ENCODE measurements at regions not wholly inside any gene's neighbourhood (a gene's known extent, or its start where the extent isn't known, plus 50 kb on each side); places are given as distances from the start of the nearest gene placed in this dataset.
"Not testable (repeated sequence)": the region's sequence is repeated elsewhere in the genome, so short reads cannot be mapped to it uniquely, and the experiment has no call there.

DNA sequence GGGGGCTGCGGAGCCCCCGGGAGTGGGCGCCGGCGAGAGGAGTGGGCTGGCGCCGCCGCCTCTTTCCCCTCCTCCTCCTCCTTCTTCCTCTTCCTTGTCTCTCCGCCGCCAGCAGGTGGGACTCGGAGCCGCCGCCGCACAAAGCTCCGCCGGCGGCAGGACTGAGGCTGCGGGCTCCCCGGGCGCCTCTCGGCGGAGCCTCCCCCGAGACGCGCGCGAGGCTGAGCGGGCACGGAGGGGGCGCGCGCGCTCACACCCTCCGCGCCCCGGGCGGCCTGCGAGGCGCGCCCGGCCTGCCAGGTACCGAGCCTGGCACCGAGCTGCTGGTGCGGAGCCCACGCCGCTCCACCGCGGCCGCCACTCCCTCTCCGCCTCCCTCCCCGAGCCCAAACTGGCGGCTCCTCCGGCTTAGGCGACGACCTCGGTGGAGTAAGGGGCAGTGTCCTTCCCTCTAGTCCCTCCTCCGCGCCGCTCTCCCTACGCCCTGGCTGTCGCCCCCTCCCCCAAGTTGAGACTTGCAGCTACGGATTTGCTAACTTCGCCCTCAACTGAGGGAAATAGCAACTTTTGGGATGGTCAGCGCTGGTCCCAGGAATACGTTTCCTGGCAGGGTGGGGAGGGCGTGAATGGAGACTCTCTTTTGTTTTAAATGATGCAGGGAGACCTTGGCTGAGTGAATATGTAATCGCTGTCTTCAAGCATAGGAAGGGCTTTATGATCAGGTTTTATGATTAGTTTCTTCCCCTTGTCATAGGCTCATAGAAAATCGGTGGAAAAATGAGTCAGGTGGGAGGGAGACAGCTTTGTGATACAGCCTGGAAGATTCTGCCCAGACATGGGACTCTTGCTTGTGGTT is 199.5 kb upstream of the CAND1 start:
- Histone ChIP-seq H3K4me1 (ENCODE audit: control insufficient read depth, insufficient read depth, low read length) (no peaks in the 10 kb centered on the region), H3K36me3 (ENCODE audit: control insufficient read depth, insufficient read depth, low read length) (no peaks in the 10 kb centered on the region), H3K9ac (ENCODE audit: low read length) (no peak overlapping the region), H3K27me3 (ENCODE audit: control insufficient read depth, insufficient read depth, low read length) (no peaks in the 10 kb centered on the region), H3K27ac (ENCODE audit: low read depth, low read length) (peak overlapping the region; percentile 24), H3K4me3 (ENCODE audit: low read length) (peak overlapping the region; percentile 84)

DNA sequence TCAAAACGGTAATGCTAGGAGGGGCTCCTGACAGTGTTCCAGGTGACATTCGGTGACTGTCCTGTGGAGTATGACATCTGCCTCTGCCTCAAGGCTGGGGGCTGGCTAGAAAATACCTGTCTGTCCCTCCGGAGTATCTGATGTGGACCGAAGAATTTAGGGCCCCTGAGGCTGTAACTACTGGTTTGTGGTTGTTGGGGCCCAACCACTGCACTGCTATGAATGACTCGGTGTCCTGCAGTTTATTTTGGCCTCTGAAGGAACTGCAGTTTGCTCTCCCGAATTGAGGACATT is 198.9 kb upstream of the CAND1 start:
- H3K4me1 ChIP-seq (ENCODE audit: control insufficient read depth, insufficient read depth, low read length): no peaks in the 10 kb centered on the region
- no peaks in the 10 kb centered on the region for H3K27me3 ChIP-seq (ENCODE audit: control insufficient read depth, insufficient read depth, low read length)
- H3K27ac ChIP-seq (ENCODE audit: low read depth, low read length): no peak overlapping the region
- peak overlapping the region; percentile 84 for H3K4me3 ChIP-seq (ENCODE audit: low read length)
- H3K36me3 ChIP-seq (ENCODE audit: control insufficient read depth, insufficient read depth, low read length): no peaks in the 10 kb centered on the region
- no peak overlapping the region for H3K9ac ChIP-seq (ENCODE audit: low read length)

DNA sequence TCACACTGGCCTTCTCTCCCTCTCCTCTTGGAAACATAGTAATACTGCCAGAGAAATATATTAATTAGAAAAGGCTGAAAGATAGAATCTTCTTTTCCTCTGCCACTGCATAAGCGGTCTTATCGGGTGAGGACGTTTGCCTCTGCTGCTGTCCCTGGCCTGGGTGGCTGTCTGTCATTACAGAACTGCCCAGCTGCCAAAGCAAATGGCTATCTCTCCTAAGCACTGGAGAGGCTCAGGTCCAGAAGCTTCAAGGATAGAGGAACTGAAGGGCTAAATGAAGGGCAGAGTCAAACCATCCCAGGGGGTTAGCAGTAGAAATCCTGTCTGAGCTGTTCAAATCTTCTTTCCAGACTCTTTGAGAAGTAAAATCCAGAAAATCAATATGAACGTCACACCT is 198.6 kb upstream of the CAND1 start:
- H3K27ac ChIP-seq (ENCODE audit: low read depth, low read length): no peak overlapping the region
- H3K27me3 ChIP-seq (ENCODE audit: control insufficient read depth, insufficient read depth, low read length): no peaks in the 10 kb centered on the region
- H3K4me1 ChIP-seq (ENCODE audit: control insufficient read depth, insufficient read depth, low read length): no peaks in the 10 kb centered on the region
- H3K36me3 ChIP-seq (ENCODE audit: control insufficient read depth, insufficient read depth, low read length): no peaks in the 10 kb centered on the region
- no peak overlapping the region for H3K4me3 ChIP-seq (ENCODE audit: low read length)
- no peak overlapping the region for H3K9ac ChIP-seq (ENCODE audit: low read length)

- H3K27me3 ChIP-seq (ENCODE audit: control insufficient read depth, insufficient read depth, low read length); H3K27ac ChIP-seq (ENCODE audit: low read depth, low read length); H3K4me3 ChIP-seq (ENCODE audit: low read length); H3K9ac ChIP-seq (ENCODE audit: low read length); H3K4me1 ChIP-seq (ENCODE audit: control insufficient read depth, insufficient read depth, low read length); H3K36me3 ChIP-seq (ENCODE audit: control insufficient read depth, insufficient read depth, low read length): not testable (repeated sequence)
Measured at GRCh38 chr12:67072281-67072680, 196.9 kb upstream of the CAND1 start.

- Histone ChIP-seq H3K9ac (ENCODE audit: low read length) (no peak overlapping the region), H3K27ac (ENCODE audit: low read depth, low read length) (no peak overlapping the region), H3K27me3 (ENCODE audit: control insufficient read depth, insufficient read depth, low read length) (no peaks in the 10 kb centered on the region), H3K36me3 (ENCODE audit: control insufficient read depth, insufficient read depth, low read length) (no peaks in the 10 kb centered on the region), H3K4me1 (ENCODE audit: control insufficient read depth, insufficient read depth, low read length) (no peaks in the 10 kb centered on the region), H3K4me3 (ENCODE audit: low read length) (no peak overlapping the region)
Measured at GRCh38 chr12:67073336-67073735, 195.8 kb upstream of the CAND1 start.

GRCh38 chr12:67074072-67074471 is 195.1 kb upstream of the CAND1 start:
- Histone ChIP-seq H3K27me3 (ENCODE audit: control insufficient read depth, insufficient read depth, low read length) (no peaks in the 10 kb centered on the region), H3K4me3 (ENCODE audit: low read length) (no peak overlapping the region), H3K9ac (ENCODE audit: low read length) (no peak overlapping the region), H3K4me1 (ENCODE audit: control insufficient read depth, insufficient read depth, low read length) (no peaks in the 10 kb centered on the region), H3K36me3 (ENCODE audit: control insufficient read depth, insufficient read depth, low read length) (no peaks in the 10 kb centered on the region), H3K27ac (ENCODE audit: low read depth, low read length) (no peak overlapping the region)

GRCh38 chr12:67077617-67078016 is 191.5 kb upstream of the CAND1 start:
- no peaks in the 10 kb centered on the region for H3K36me3 ChIP-seq (ENCODE audit: control insufficient read depth, insufficient read depth, low read length)
- no peaks in the 10 kb centered on the region for H3K27me3 ChIP-seq (ENCODE audit: control insufficient read depth, insufficient read depth, low read length)
- H3K4me3 ChIP-seq (ENCODE audit: low read length): no peak overlapping the region
- H3K27ac ChIP-seq (ENCODE audit: low read depth, low read length): no peak overlapping the region
- no peaks in the 10 kb centered on the region for H3K4me1 ChIP-seq (ENCODE audit: control insufficient read depth, insufficient read depth, low read length)
- no peak overlapping the region for H3K9ac ChIP-seq (ENCODE audit: low read length)

DNA sequence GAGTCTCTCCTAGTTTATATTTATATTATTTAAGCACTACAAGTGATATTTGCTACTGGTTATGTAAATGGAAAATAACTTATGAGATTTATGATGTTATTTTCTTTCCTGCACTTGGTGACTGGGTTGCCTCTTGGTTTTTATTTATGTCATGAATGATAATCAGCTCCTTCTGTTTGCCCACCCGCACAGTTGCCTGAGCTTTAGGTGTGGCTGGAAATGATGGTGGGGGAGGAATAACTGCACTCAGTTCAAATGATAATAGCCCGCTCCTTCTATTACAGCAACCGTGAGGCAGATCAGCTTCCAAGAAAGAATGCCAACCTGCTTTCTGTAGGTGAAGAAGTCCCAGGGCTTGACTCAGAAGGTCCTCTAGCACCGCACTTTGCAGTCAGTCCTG is 190.2 kb upstream of the CAND1 start:
- Histone ChIP-seq H3K27me3 (ENCODE audit: control insufficient read depth, insufficient read depth, low read length) (no peaks in the 10 kb centered on the region), H3K4me3 (ENCODE audit: low read length) (no peak overlapping the region), H3K9ac (ENCODE audit: low read length) (no peak overlapping the region), H3K36me3 (ENCODE audit: control insufficient read depth, insufficient read depth, low read length) (no peaks in the 10 kb centered on the region), H3K4me1 (ENCODE audit: control insufficient read depth, insufficient read depth, low read length) (no peaks in the 10 kb centered on the region), H3K27ac (ENCODE audit: low read depth, low read length) (no peak overlapping the region)

- H3K4me1 ChIP-seq (ENCODE audit: control insufficient read depth, insufficient read depth, low read length): no peaks in the 10 kb centered on the region
- no peaks in the 10 kb centered on the region for H3K27me3 ChIP-seq (ENCODE audit: control insufficient read depth, insufficient read depth, low read length)
- H3K9ac ChIP-seq (ENCODE audit: low read length): no peak overlapping the region
- H3K4me3 ChIP-seq (ENCODE audit: low read length): no peak overlapping the region
- H3K36me3 ChIP-seq (ENCODE audit: control insufficient read depth, insufficient read depth, low read length): no peaks in the 10 kb centered on the region
- no peak overlapping the region for H3K27ac ChIP-seq (ENCODE audit: low read depth, low read length)
Measured at GRCh38 chr12:67080637-67081036, 188.5 kb upstream of the CAND1 start.

DNA sequence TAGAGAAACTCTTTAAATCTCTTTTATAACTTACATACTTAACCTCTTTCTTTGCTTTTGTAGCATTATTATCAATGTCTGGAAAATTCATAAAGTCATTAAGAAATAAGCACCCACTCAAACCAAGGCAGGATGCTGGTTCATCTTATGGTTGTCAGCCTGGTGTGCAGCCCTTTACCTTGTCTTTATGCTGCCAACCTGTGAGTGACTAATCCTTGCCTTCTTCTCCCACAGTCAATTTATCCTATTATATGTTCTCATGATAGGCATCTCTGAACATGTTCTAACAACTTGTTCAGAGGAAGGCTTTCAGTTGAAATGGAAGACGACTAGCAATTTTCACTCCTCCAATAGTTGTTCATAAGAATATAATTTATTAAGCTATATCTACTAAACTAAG is 186.9 kb upstream of the CAND1 start:
- H3K27me3 ChIP-seq (ENCODE audit: control insufficient read depth, insufficient read depth, low read length): no peaks in the 10 kb centered on the region

DNA sequence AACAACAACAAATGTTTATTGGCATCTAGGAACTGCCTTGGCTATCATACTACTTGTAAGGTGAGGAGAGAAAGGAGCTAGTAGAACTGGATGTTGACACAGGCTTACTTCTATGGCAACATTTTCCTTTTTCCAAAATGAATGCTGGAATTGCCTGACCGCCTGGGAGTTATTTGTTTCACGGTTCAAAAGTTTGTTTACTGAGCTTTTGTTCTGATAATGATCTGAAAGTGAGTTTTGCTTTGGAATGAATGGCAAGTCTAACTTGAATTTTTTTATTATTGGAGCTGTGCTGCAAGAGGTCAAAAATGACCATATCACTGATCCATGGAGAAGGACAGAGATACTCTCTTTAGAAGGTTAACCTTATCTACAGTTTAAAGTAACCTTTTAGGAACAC is 183.5 kb upstream of the CAND1 start:
- no peaks in the 10 kb centered on the region for H3K36me3 ChIP-seq (ENCODE audit: control insufficient read depth, insufficient read depth, low read length)
- H3K4me3 ChIP-seq (ENCODE audit: low read length): no peak overlapping the region
- H3K4me1 ChIP-seq (ENCODE audit: control insufficient read depth, insufficient read depth, low read length): no peaks in the 10 kb centered on the region
- H3K27me3 ChIP-seq (ENCODE audit: control insufficient read depth, insufficient read depth, low read length): no peaks in the 10 kb centered on the region
- no peak overlapping the region for H3K9ac ChIP-seq (ENCODE audit: low read length)
- no peak overlapping the region for H3K27ac ChIP-seq (ENCODE audit: low read depth, low read length)

More for the DNA sequence above, 186.9 kb upstream of the CAND1 start:
- H3K9ac ChIP-seq (ENCODE audit: low read length): no peak overlapping the region
- H3K27ac ChIP-seq (ENCODE audit: low read depth, low read length): no peak overlapping the region
- H3K4me3 ChIP-seq (ENCODE audit: low read length): no peak overlapping the region
- H3K36me3 ChIP-seq (ENCODE audit: control insufficient read depth, insufficient read depth, low read length): no peaks in the 10 kb centered on the region
- no peaks in the 10 kb centered on the region for H3K4me1 ChIP-seq (ENCODE audit: control insufficient read depth, insufficient read depth, low read length)

DNA sequence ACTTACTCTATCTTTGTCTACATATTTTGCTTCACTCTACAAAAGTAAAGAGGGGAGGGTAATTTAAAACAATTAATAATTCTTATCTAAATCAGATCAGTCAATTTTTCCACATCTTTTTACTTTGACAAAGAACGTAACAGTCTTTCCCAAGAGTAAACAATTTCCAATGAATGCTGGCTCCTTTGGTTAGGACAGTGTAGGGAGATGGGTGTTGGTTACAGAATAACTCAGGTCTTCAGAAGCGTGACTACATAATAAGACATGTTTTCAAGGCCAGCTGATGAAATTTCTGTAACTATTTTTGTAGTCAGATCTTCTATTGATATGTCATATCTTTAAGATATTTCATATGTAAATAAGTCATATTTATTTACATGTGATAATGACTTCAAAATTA is 183.0 kb upstream of the CAND1 start:
- Histone ChIP-seq H3K4me3 (ENCODE audit: low read length) (no peak overlapping the region), H3K4me1 (ENCODE audit: control insufficient read depth, insufficient read depth, low read length) (no peaks in the 10 kb centered on the region), H3K27ac (ENCODE audit: low read depth, low read length) (no peak overlapping the region), H3K27me3 (ENCODE audit: control insufficient read depth, insufficient read depth, low read length) (no peaks in the 10 kb centered on the region), H3K9ac (ENCODE audit: low read length) (no peak overlapping the region), H3K36me3 (ENCODE audit: control insufficient read depth, insufficient read depth, low read length) (no peaks in the 10 kb centered on the region)

DNA sequence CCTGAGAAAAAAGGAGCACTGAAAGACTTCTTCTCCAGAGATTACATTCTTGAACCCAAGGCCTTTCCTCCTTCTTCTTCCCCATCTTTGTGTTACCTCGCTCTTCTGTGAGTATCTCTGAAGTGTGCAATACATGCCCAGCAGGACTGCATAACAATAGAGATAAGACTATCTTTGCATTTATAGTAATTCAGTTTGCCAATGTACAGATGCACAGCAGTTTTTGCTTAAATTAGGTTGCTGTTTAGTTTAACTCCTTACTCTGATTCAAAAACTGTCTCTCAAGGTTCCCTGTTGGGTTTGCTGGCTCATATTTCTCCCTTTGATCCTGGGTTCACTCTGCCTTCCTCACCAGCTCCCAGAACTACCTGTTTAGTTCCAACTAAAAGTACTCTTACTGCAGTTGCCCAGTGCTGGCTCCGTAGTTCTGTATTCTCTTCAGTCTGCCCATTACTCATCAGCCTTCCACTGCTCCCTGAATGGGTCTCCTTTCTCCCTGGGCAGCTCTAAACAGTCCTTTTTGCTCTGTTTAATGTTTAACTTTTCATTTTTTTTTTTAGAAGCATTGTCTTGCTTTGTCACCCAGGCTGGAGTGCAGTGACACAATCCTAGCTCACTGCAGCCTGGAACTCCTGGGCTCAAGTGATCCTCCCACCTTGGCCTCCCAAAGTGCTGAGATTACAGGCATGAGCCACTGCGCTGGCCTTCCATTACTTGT is 180.6 kb upstream of the CAND1 start:
- Histone ChIP-seq H3K36me3 (ENCODE audit: control insufficient read depth, insufficient read depth, low read length) (no peaks in the 10 kb centered on the region), H3K27me3 (ENCODE audit: control insufficient read depth, insufficient read depth, low read length) (no peaks in the 10 kb centered on the region), H3K27ac (ENCODE audit: low read depth, low read length) (no peak overlapping the region), H3K9ac (ENCODE audit: low read length) (no peak overlapping the region), H3K4me1 (ENCODE audit: control insufficient read depth, insufficient read depth, low read length) (no peaks in the 10 kb centered on the region), H3K4me3 (ENCODE audit: low read length) (no peak overlapping the region)
